HCT116 (cell line): ENCODE measurements at regions not wholly inside any gene's neighbourhood (a gene's known extent, or its start where the extent isn't known, plus 50 kb on each side); places are given as distances from the start of the nearest gene placed in this dataset.

Experiments
- CEBPB ChIP-seq: IDR thresholded peaks from 2 replicates; pipeline ENCODE4 v1.6.1; 2012; ENCODE audit warnings: low read depth
- EZH2 ChIP-seq: fragments of 200-600 bp; sonication (generic); IDR thresholded peaks from 2 replicates; pipeline ENCODE4 v1.6.1; 2017; ENCODE audit warnings: antibody characterized with exemption, mixed run types
- POLR2A ChIP-seq: IDR thresholded peaks from 2 replicates; pipeline ENCODE4 v1.7.0; 2011; ENCODE audit warnings: borderline replicate concordance; ENCODE audit not compliant: insufficient read depth, insufficient read length; ENCODE audit errors: extremely low read depth
- TF ChIP-seq, protein P1 (sequence below), 3 experiments: fragments of 200-600 bp in 1 of 3; sonication (generic) in 1 of 3; IDR thresholded peaks in 2 of 3; conservative IDR thresholded peaks in 1 of 3; 2 replicates each; pipeline ENCODE4 v1.5.1; 2012 to 2017; ENCODE audit warnings: low read depth in 2 of 3, low read length in 2 of 3, antibody characterized with exemption in 1 of 3, borderline replicate concordance in 1 of 3, control low read depth in 1 of 3, mild to moderate bottlenecking in 1 of 3, mixed read lengths in 1 of 3, mixed run types in 1 of 3, moderate library complexity in 1 of 3; ENCODE audit not compliant: insufficient read depth in 1 of 3

- no peak for TF ChIP-seq EZH2
- TF ChIP-seq, protein P1, sequence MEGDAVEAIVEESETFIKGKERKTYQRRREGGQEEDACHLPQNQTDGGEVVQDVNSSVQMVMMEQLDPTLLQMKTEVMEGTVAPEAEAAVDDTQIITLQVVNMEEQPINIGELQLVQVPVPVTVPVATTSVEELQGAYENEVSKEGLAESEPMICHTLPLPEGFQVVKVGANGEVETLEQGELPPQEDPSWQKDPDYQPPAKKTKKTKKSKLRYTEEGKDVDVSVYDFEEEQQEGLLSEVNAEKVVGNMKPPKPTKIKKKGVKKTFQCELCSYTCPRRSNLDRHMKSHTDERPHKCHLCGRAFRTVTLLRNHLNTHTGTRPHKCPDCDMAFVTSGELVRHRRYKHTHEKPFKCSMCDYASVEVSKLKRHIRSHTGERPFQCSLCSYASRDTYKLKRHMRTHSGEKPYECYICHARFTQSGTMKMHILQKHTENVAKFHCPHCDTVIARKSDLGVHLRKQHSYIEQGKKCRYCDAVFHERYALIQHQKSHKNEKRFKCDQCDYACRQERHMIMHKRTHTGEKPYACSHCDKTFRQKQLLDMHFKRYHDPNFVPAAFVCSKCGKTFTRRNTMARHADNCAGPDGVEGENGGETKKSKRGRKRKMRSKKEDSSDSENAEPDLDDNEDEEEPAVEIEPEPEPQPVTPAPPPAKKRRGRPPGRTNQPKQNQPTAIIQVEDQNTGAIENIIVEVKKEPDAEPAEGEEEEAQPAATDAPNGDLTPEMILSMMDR (IDR thresholded peaks at IDR 0.05 in 2 of 3, conservative IDR thresholded peaks at IDR 0.05 in 1 of 3; ENCODE audit: borderline replicate concordance in 1 of 3, insufficient read depth in 1 of 3, low read depth in 2 of 3, low read length in 2 of 3) = no peak
- TF ChIP-seq CEBPB = no peak
- no peak for TF ChIP-seq POLR2A
These were observed 843.8 kb downstream of the DTWD2 start for GRCh38 chr5:118144540-118144939.
